ENCODE measurements at regions not wholly inside any gene's neighbourhood (a gene's known extent, or its start where the extent isn't known, plus 50 kb on each side); places are given as distances from the start of the nearest gene placed in this dataset.
"Not testable (repeated sequence)": the region's sequence is repeated elsewhere in the genome, so short reads cannot be mapped to it uniquely, and the experiment has no call there.

- no peak for DNase-seq
Measured at GRCh38 chr3:18987070-18987469, 161.2 kb upstream of the KCNH8 start.

DNA sequence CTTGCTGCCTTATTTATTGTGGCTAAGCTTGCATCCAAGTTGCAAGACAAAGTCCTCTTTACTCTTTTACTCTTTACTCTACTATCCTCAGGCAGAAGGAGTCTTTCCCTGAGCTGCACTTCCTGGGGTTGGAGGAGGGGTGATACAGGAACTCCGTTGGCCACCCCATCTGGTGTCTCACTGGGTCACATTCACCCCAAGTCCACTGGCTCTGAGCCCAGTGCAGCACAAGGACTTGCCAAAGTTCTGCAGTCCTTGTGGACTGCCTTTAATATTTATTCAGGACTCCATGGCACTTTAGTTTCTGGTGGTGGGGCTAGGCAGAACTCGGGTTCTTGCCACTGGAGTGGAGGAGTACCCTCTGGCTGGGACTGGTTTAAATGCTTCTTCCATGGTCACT, 165.4 kb upstream of the KCNH8 start:
- DNase-seq, result no peak

DNA sequence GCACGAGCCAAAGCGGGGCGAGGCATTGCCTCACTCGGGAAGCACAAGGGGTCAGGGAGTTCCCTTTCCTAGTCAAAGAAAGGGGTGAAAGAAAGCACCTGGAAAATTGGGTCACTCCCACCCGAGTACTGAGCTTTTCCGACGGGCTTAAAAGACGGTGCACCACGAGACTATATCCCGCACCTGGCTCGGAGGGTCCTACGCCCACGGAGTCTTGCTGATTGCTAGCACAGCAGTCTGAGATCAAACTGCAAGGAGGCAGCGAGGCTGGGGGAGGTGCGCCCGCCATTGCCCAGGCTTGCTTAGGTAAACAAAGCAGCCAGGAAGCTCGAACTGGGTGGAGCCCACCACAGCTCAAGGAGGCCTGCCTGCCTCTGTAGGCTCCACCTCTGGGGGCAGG, 172.2 kb upstream of the KCNH8 start:
- not testable (repeated sequence) for DNase-seq

- DNase-seq, result no peak
Measured at GRCh38 chr3:18968120-18968519, 180.2 kb upstream of the KCNH8 start.

DNA sequence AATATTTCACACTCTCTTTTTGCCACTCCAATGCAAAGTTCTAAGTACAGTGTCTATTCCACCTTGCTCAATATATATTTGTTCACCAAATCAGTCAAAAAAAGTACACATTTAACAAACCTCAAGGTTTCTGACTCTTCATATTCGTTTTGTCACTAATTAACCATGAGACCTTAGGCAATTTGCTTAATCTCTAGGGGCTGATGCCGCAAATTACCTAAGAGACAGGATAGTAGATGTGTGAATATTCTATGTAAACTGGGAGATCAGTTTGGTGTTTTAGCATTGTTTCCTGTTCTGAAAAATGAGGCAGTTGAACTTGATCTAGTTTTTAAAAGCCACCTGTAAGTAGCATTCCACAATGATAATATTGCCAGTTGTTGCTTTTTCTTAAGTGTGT, 182.5 kb upstream of the KCNH8 start:
- DNase-seq, result no peak

DNA sequence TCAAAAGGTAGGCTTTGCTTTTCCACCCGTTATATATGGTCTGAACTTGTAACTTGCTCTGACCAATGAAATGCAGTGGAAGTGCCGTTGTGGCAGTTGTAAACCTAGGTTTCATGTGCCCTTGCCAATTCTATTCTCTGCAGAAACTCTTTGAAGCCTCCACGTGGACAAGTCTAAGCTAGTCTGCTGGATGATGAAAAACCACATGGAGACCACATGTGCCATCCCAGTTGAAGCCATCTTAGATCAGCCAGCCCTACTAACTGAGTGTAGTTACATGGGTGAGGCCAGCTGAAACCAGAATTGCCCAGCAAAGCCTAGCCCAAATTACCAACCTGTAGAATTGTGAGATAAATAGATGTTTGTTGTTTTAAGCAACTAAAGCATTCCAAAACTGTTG, 183.7 kb upstream of the KCNH8 start:
- no peak for DNase-seq

DNA sequence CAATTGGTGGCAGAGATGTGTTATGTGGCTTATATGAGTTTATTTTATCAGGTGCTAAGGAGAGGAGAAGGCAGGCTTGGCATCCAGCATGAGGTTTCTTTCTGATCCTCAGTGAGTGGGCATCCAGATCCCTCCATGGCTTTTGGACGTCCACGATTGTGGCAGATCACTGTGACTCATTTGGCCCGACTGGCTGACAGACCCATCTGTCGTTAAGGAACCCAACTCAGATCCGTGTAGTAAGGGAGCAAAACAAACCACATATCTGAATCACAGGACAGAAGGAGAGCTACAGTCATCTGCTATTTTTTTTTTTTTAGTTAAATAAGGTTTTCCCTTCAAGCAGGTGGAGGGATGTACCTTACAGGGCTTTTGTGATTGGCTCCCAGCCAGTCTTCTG, 197.0 kb upstream of the KCNH8 start:
- no peak for DNase-seq

DNA sequence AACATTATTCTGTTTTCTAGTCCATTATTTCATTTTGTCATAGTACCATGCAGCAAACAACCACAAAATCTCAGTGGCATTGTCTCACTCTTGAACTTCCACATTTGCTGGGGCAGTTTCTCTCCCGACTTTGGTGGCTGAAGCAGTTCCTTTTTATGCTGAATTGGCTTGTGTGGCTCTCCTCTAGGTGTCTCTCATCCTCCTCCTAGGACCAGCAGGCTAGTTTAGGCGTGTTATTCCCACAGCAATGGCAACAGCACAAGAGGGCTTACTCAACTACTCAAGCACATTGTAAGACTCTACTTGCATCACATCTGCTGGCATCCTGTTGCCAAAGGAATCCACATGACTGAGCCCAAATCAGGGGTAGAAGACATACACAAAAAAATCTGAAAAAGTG, 201.8 kb upstream of the KCNH8 start:
- DNase-seq, result no peak

- no peak for DNase-seq
Measured at GRCh38 chr3:18937574-18937973, 210.7 kb upstream of the KCNH8 start.

GRCh38 chr3:18919158-18919557, 229.2 kb upstream of the KCNH8 start:
- DNase-seq, result no peak

DNA sequence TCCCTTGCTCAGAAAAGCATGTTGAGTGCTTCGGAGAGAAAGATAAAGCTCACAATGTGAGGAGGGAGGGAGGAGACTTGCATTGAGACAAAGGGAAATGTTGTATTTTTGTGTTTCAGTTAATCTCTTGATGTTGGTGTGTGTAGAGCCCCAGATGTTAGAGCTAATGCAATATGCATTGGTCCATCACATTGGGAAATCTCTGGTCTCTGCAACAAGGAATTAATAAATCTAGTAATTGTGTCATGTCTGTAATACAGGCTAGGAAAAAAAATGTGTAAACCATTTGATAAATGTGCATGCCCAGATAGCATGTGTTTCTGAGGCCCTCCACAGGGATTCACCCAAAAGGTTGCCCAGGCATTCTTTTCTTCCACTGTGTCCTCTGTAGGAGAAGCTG, 230.4 kb upstream of the KCNH8 start:
- DNase-seq, result no peak

DNA sequence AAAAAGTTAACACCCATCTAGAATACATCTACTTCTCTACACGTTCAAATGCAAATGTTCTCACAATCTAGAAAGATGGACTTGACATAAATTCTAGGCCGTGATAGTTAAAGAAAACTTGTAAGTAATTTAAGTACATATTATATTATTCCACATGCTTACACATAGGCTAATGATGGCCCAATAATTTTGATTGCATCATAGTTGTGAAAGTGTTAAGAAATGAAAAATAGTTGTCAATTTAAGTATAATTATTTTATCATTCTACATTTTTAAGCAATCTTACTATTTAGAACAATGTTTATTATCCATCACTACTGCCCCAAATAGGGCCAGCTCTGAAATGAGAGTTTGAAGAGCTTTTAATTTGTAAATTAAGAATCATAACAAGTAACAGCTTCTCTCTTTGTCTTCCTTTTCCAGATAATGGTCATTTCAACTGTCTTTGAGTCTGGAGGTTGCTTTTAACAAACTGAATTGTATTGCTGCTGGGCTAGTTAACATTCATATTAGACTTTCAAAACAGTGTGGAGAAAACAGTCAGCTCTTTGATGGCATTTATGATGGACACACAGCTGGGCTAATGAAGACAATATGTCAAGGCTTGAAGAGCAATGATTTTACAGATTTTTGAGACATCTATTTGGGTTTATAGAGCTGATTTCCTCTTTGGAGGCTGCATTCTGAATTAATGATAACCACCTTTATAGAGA, 246.1 kb upstream of the KCNH8 start:
- no peak for DNase-seq

- DNase-seq, result no peak
Measured at GRCh38 chr3:18901571-18901970, 246.7 kb upstream of the KCNH8 start.

- no peak for DNase-seq
Measured at GRCh38 chr3:18900994-18901393, 247.3 kb upstream of the KCNH8 start.

DNA sequence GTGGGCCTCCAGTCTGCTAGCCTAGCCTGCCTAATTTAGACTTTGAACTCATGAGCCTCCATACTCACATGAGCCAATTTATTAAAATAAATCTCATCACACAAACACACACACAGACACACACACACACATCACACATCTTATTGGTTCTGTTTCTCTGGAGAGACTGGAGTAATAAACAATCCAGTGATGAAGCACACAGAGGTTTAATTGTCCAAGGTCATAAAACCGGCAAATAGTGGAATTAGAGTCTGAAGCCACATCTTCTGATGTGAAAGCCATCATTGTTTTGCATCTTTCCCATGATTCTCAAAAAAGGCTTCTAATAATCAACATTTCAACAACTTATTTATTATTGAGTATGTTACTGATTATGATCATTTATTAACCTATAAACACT, 249.4 kb upstream of the KCNH8 start:
- no peak for DNase-seq

GRCh38 chr3:18892756-18893155, 255.6 kb upstream of the KCNH8 start:
- no peak for DNase-seq

DNA sequence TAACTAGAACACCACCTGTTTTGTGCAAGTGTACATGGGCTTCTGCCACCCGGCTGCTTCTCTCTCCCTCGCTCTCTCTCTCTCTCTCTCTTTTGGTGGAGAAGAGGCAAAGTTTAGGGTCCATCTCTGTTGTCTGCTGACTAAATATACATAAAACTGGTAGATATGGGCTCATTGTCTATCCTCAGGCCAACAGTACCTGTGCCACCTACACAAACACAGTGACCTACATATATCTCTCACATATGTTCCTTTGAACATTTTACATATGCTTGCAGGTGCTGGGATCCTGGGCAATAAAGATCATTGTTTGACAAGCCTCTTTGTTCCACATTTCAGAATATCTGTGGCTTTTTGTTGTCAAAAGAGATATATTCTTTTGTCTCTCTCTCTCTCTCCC, 256.3 kb upstream of the KCNH8 start:
- DNase-seq, result no peak

DNA sequence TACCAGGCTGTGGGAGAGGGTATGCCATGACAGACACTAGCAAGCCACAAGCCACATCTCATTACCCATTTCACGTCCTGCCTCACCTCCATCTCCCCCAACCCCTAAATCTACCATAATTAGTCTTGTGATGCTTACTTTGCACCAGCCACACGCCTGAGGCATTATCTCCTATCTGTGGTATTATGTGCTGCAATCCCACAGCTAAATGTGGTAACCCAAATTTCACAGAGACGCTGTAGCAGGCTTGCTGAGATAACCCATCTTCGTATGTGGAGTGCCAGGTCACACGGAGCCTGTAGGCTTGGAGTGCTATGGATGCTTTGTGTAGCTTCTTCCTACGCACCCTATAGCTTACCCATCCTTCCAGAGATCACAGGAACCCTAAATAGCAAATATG, 256.7 kb upstream of the KCNH8 start:
- no peak for DNase-seq

- no peak for DNase-seq
Measured at GRCh38 chr3:18890449-18890848, 257.9 kb upstream of the KCNH8 start.

GRCh38 chr3:18888819-18889218, 259.5 kb upstream of the KCNH8 start:
- DNase-seq, result no peak

- no peak for DNase-seq
Measured at GRCh38 chr3:18888370-18888769, 259.9 kb upstream of the KCNH8 start.

GRCh38 chr3:18886331-18886730, 262.0 kb upstream of the KCNH8 start:
- no peak for DNase-seq

GRCh38 chr3:18885612-18886011, 262.7 kb upstream of the KCNH8 start:
- no peak for DNase-seq

GRCh38 chr3:18883571-18883970, 264.7 kb upstream of the KCNH8 start:
- DNase-seq, result no peak

DNA sequence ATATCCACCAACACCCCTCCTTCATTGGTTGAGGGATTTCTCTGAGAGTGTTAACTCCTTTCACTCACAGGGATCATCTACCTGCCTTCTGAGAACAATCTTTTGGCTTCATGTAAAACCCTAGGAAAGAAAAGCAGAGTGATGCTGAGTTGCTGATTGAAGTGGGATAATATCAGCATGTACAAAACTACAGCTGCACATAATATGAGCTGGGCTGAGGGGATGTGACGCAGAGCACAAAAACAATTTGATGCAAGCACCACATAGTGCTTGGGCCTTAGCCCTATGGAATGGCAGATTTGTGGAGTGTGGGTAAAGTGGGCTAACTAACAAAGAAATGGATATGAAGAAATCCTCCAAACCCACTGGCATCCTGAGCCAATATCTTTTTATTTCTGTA, 267.6 kb upstream of the KCNH8 start:
- DNase-seq, result no peak

GRCh38 chr3:18872466-18872865, 275.8 kb upstream of the KCNH8 start:
- DNase-seq, result no peak
